GM18517 (cell line): ENCODE measurements at regions not wholly inside any gene's neighbourhood (a gene's known extent, or its start where the extent isn't known, plus 50 kb on each side); places are given as distances from the start of the nearest gene placed in this dataset.
A peak's percentile ranks its signal among the peaks of the same experiment; 100 is the strongest.

Experiments
- ATAC-seq: cut with Tn5 transposase; IDR thresholded peaks from one replicate; pipeline ENCODE4 v1.9.1; 2021; ENCODE audit warnings: mild to moderate bottlenecking, moderate library complexity; ENCODE audit not compliant: unreplicated experiment

- ATAC-seq: no peak
Observed at GRCh38 chr3:99240700-99241099, 339.2 kb upstream of the DCBLD2 start.

GRCh38 chr3:99236576-99236975, 335.1 kb upstream of the DCBLD2 start:
- ATAC-seq: no peak

- no peak for ATAC-seq
Observed at GRCh38 chr3:99232696-99233095, 331.2 kb upstream of the DCBLD2 start.

GRCh38 chr3:99218468-99218867, 317.0 kb upstream of the DCBLD2 start:
- no peak for ATAC-seq

- no peak for ATAC-seq
Observed at GRCh38 chr3:99212969-99213368, 311.5 kb upstream of the DCBLD2 start.

GRCh38 chr3:99211309-99211708, 309.8 kb upstream of the DCBLD2 start:
- ATAC-seq: no peak

GRCh38 chr3:99199021-99199420, 297.5 kb upstream of the DCBLD2 start:
- no peak for ATAC-seq

- ATAC-seq: no peak
Observed at GRCh38 chr3:99191186-99191585, 289.7 kb upstream of the DCBLD2 start.

- no peak for ATAC-seq
Observed at GRCh38 chr3:99188936-99189335, 287.4 kb upstream of the DCBLD2 start.

- ATAC-seq: no peak
Observed at GRCh38 chr3:99186016-99186415, 284.5 kb upstream of the DCBLD2 start.

GRCh38 chr3:99176169-99176964, 274.9 kb upstream of the DCBLD2 start:
- no peak for ATAC-seq

GRCh38 chr3:99175276-99175812, 273.8 kb upstream of the DCBLD2 start:
- ATAC-seq: no peak

- ATAC-seq: peak; percentile 85
Observed at GRCh38 chr3:99172736-99173657, 271.5 kb upstream of the DCBLD2 start.

GRCh38 chr3:99171800-99172199, 270.3 kb upstream of the DCBLD2 start:
- no peak for ATAC-seq

- ATAC-seq: no peak
Observed at GRCh38 chr3:99170867-99171517, 269.5 kb upstream of the DCBLD2 start.

- ATAC-seq: no peak
Observed at GRCh38 chr3:99167071-99167470, 265.6 kb upstream of the DCBLD2 start.

- ATAC-seq: no peak
Observed at GRCh38 chr3:99163314-99163713, 261.8 kb upstream of the DCBLD2 start.

GRCh38 chr3:99159220-99159762, 257.8 kb upstream of the DCBLD2 start:
- ATAC-seq: no peak

- no peak for ATAC-seq
Observed at GRCh38 chr3:99145031-99145430, 243.5 kb upstream of the DCBLD2 start.

GRCh38 chr3:99143493-99143892, 242.0 kb upstream of the DCBLD2 start:
- ATAC-seq: no peak

GRCh38 chr3:99134986-99135385, 233.5 kb upstream of the DCBLD2 start:
- no peak for ATAC-seq
